CD14-positive monocyte (primary cell): ENCODE measurements at regions not wholly inside any gene's neighbourhood (a gene's known extent, or its start where the extent isn't known, plus 50 kb on each side); places are given as distances from the start of the nearest gene placed in this dataset.

Experiments
- DNase-seq, 3 donors: peaks; one replicate each; pipeline ENCODE4 v3.0.0-alpha.2; 2011 to 2022
- H2AFZ ChIP-seq: 2 replicates; pipeline ENCODE4 v1.6.0; 2012; ENCODE audit warnings: mild to moderate bottlenecking, low read depth, low read length, inconsistent platforms; ENCODE audit not compliant: insufficient read depth, poor library complexity, severe bottlenecking
- H3K27ac ChIP-seq, 2 donors: 1 replicate in 1 of 2; 2 replicates in 1 of 2; pipeline ENCODE4 v1.5.1; 2012 to 2013; ENCODE audit warnings: low read length in 2 of 2, control low read depth in 1 of 2, inconsistent platforms in 1 of 2, low read depth in 1 of 2, mild to moderate bottlenecking in 1 of 2
- H3K27me3 ChIP-seq, 2 donors: one replicate each; pipeline versions ENCODE4 v1.6.0 to v1.6.1; 2011 to 2013; ENCODE audit warnings: low read length in 2 of 2; ENCODE audit not compliant: control insufficient read depth in 2 of 2, insufficient read depth in 2 of 2
- H3K36me3 ChIP-seq, 2 donors: replicated peaks in 1 of 2; 1 replicate in 1 of 2; 2 replicates in 1 of 2; pipeline versions ENCODE4 v1.5.1 to v1.6.1; 2012 to 2013; ENCODE audit warnings: low read length in 2 of 2, control low read depth in 1 of 2, inconsistent platforms in 1 of 2, mild to moderate bottlenecking in 1 of 2; ENCODE audit not compliant: insufficient read depth in 2 of 2, control insufficient read depth in 1 of 2
- H3K4me1 ChIP-seq, 2 donors: 1 replicate in 1 of 2; 2 replicates in 1 of 2; pipeline versions ENCODE4 v1.5.1 to v1.6.1; 2012 to 2013; ENCODE audit warnings: low read length in 2 of 2, control low read depth in 1 of 2, inconsistent platforms in 1 of 2, mild to moderate bottlenecking in 1 of 2, moderate library complexity in 1 of 2; ENCODE audit not compliant: insufficient read depth in 2 of 2, control insufficient read depth in 1 of 2
- H3K4me2 ChIP-seq: replicated peaks from 2 replicates; pipeline ENCODE3; 2012; ENCODE audit warnings: low read length, moderate library complexity, mild to moderate bottlenecking; ENCODE audit not compliant: poor library complexity, severe bottlenecking; ENCODE audit errors: extremely low read depth
- H3K4me3 ChIP-seq, 3 experiments: fragments of 200-600 bp in 1 of 3; sonication (generic) in 1 of 3; replicated peaks in 1 of 3; 1 replicate in 2 of 3; 2 replicates in 1 of 3; pipeline ENCODE4 v1.5.1; 2011 to 2013; ENCODE audit warnings: low read length in 3 of 3, mild to moderate bottlenecking in 3 of 3, control low read depth in 2 of 3, low read depth in 2 of 3, inconsistent platforms in 1 of 3, moderate library complexity in 1 of 3
- H3K79me2 ChIP-seq: 2 replicates; pipeline ENCODE4 v1.6.0; 2012; ENCODE audit warnings: mild to moderate bottlenecking, control low read depth, inconsistent platforms, low read length, moderate library complexity; ENCODE audit not compliant: insufficient read depth
- H3K9ac ChIP-seq: 2 replicates; pipeline ENCODE4 v1.6.0; 2017; ENCODE audit warnings: low read length, mild to moderate bottlenecking; ENCODE audit not compliant: insufficient read depth, poor library complexity, severe bottlenecking
- H3K9me3 ChIP-seq, 2 donors: replicated peaks in 1 of 2; 1 replicate in 1 of 2; 2 replicates in 1 of 2; pipeline versions ENCODE4 v1.5.1 to v1.6.1; 2012 to 2013; ENCODE audit warnings: low read length in 2 of 2, control low read depth in 1 of 2; ENCODE audit not compliant: control insufficient read depth in 1 of 2, insufficient read depth in 1 of 2
- H4K20me1 ChIP-seq: 2 replicates; pipeline ENCODE4 v1.6.0; 2012; ENCODE audit warnings: mild to moderate bottlenecking, low read length, control low read depth, moderate library complexity; ENCODE audit not compliant: insufficient read depth
- H3K27ac Mint-ChIP-seq, 7 donors: one replicate each; pipeline ENCODE4 v1.8.0; 2020; ENCODE audit warnings: mild to moderate bottlenecking in 7 of 7, mixed read lengths in 7 of 7, moderate library complexity in 6 of 7, inconsistent platforms in 2 of 7
- H3K27me3 Mint-ChIP-seq, 3 donors: one replicate each; pipeline ENCODE4 v1.8.0; 2021 to 2022; ENCODE audit warnings: low read depth in 3 of 3, mild to moderate bottlenecking in 3 of 3, mixed read lengths in 3 of 3, moderate library complexity in 3 of 3, inconsistent platforms in 1 of 3
- H3K36me3 Mint-ChIP-seq, 2 donors: one replicate each; pipeline ENCODE4 v1.8.0; 2020; ENCODE audit warnings: mixed read lengths in 2 of 2, inconsistent platforms in 1 of 2, mild to moderate bottlenecking in 1 of 2
- H3K4me1 Mint-ChIP-seq: one replicate; pipeline ENCODE4 v1.8.0; 2020; ENCODE audit warnings: mild to moderate bottlenecking, mixed read lengths
- H3K4me3 Mint-ChIP-seq, 2 donors: one replicate each; pipeline ENCODE4 v1.8.0; 2020; ENCODE audit warnings: mild to moderate bottlenecking in 2 of 2, mixed read lengths in 2 of 2, moderate library complexity in 1 of 2
- H3K9me3 Mint-ChIP-seq, 7 donors: one replicate each; pipeline ENCODE4 v1.8.0; 2020 to 2022; ENCODE audit warnings: mixed read lengths in 7 of 7, mild to moderate bottlenecking in 6 of 7, moderate library complexity in 6 of 7, inconsistent platforms in 2 of 7
- CTCF ChIP-seq: fragments of 200-600 bp; IDR thresholded peaks from one replicate; pipeline ENCODE4 v1.8.0; 2022; ENCODE audit warnings: antibody characterized with exemption, mild to moderate bottlenecking
- WGBS: methylation state at CpG from one replicate; pipeline ENCODE4 v1.1.5; 2013; ENCODE audit warnings: missing lambda C conversion rate; ENCODE audit not compliant: insufficient coverage; 5-methylcytosine and 5-hydroxymethylcytosine counted together
- intact Hi-C, 2 donors: fragments of 100-400 bp; cut with micrococcal nuclease; formaldehyde crosslinking; loops; one replicate each; pipeline versions ENCODE4 v1.15.0 to v1.15.1; 2023

DNA sequence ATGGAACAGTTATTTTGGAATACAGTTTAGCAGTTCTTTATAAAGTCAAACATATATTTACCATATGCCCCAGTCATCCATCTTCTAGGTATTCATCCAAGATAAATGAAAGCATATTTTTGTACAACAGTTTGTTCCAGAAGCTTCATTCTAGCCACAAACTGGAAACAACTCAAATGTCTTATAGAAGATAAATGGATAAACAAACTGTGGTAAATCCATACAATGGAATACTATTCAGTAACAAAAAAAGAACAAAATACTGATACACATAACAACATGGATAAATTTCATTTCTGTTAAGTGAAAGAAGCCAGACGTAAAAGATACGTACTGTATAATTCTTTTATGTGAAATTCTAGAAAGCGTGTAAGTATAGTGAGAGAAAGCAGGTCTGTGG lies 167.0 kb upstream of the AHI1 start:
- intact Hi-C loops, result no loop called here
- Histone ChIP-seq H2AFZ (no peak overlapping the region), H3K27me3 (no peaks in the 10 kb centered on the region), H3K36me3 (no peaks in the 10 kb centered on the region), H3K9ac (no peak overlapping the region), H3K4me2 (no peak overlapping the region), H3K9me3 (no peaks in the 10 kb centered on the region), H4K20me1 (no peaks in the 10 kb centered on the region), H3K27ac (no peak overlapping the region), H3K79me2 (no peaks in the 10 kb centered on the region), H3K4me1 (no peaks in the 10 kb centered on the region), H3K4me3 (no peak overlapping the region)
- no peaks in the 10 kb centered on the region for H3K36me3 Mint-ChIP-seq
- H3K4me1 Mint-ChIP-seq, result peaks cover 7% of the 10 kb centered on the region
- peaks cover 0 to 3% (median 2%) of the 10 kb centered on the region in 3 donors for H3K27me3 Mint-ChIP-seq
- H3K9me3 Mint-ChIP-seq, result peaks cover 0 to 9% (median 3%) of the 10 kb centered on the region in 7 donors
- H3K4me3 Mint-ChIP-seq, result no peak overlapping the region
- TF ChIP-seq CTCF, result no peak
- 95% methylated on average over 2 of the region's 3 CpGs for WGBS
- DNase-seq, result no peak
- no peak overlapping the region for H3K27ac Mint-ChIP-seq

GRCh38 chr6:135665935-135666334 lies 168.4 kb upstream of the AHI1 start:
- H3K79me2 ChIP-seq, result no peaks in the 10 kb centered on the region
- peaks cover 7% of the 10 kb centered on the region for H3K4me1 Mint-ChIP-seq
- no peak overlapping the region for H3K4me3 Mint-ChIP-seq
- no peak overlapping the region for H3K9ac ChIP-seq
- no peaks in the 10 kb centered on the region for H3K4me1 ChIP-seq
- no peak overlapping the region for H3K4me3 ChIP-seq
- no peaks in the 10 kb centered on the region for H3K9me3 ChIP-seq
- no peak overlapping the region for H2AFZ ChIP-seq
- TF ChIP-seq CTCF, result no peak
- H3K27ac Mint-ChIP-seq, result no peak overlapping the region
- no peak for DNase-seq
- intact Hi-C loops, result no loop called here
- H3K4me2 ChIP-seq, result no peak overlapping the region
- no peak overlapping the region for H3K27ac ChIP-seq
- no peaks in the 10 kb centered on the region for H3K27me3 ChIP-seq
- H4K20me1 ChIP-seq, result no peaks in the 10 kb centered on the region
- WGBS, result no CpG with 5 or more reads among the region's 4 CpGs
- H3K36me3 Mint-ChIP-seq, result no peaks in the 10 kb centered on the region
- peaks cover 0 to 3% (median 2%) of the 10 kb centered on the region in 3 donors for H3K27me3 Mint-ChIP-seq
- H3K9me3 Mint-ChIP-seq, result peaks cover 0 to 9% (median 3%) of the 10 kb centered on the region in 7 donors
- H3K36me3 ChIP-seq, result no peaks in the 10 kb centered on the region
